ENCODE measurements at regions not wholly inside any gene's neighbourhood (a gene's known extent, or its start where the extent isn't known, plus 50 kb on each side); places are given as distances from the start of the nearest gene placed in this dataset.

DNA sequence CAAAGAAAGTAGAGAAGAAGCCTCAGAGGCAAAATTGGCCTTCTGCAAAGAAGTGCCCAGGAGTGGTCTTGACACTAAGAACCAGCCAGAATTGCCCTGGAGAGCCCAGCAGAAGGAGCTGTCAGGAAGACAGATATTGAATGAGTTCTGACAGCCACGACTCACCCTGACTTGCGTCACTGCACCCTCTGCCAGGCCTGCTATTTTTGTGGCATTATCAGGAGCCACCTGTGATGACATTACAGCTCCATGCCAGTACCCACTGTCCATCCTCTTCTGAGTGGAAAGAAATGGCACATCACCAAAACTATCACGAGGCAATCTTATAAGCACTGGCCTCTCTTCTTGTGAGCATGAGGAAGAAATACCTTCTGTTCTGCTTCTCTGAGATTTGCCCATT is 67.7 kb downstream of the SMIM20 start:
- TF ChIP-seq, protein P1, sequence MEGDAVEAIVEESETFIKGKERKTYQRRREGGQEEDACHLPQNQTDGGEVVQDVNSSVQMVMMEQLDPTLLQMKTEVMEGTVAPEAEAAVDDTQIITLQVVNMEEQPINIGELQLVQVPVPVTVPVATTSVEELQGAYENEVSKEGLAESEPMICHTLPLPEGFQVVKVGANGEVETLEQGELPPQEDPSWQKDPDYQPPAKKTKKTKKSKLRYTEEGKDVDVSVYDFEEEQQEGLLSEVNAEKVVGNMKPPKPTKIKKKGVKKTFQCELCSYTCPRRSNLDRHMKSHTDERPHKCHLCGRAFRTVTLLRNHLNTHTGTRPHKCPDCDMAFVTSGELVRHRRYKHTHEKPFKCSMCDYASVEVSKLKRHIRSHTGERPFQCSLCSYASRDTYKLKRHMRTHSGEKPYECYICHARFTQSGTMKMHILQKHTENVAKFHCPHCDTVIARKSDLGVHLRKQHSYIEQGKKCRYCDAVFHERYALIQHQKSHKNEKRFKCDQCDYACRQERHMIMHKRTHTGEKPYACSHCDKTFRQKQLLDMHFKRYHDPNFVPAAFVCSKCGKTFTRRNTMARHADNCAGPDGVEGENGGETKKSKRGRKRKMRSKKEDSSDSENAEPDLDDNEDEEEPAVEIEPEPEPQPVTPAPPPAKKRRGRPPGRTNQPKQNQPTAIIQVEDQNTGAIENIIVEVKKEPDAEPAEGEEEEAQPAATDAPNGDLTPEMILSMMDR (IDR thresholded peaks at IDR 0.05), result no peak
- TF ChIP-seq EZH2 (IDR thresholded peaks at IDR 0.05; ENCODE audit: borderline replicate concordance, insufficient read depth, low read depth, low read length, poor library complexity, severe bottlenecking), result no peak
